ENCODE measurements at regions not wholly inside any gene's neighbourhood (a gene's known extent, or its start where the extent isn't known, plus 50 kb on each side); places are given as distances from the start of the nearest gene placed in this dataset.

DNA sequence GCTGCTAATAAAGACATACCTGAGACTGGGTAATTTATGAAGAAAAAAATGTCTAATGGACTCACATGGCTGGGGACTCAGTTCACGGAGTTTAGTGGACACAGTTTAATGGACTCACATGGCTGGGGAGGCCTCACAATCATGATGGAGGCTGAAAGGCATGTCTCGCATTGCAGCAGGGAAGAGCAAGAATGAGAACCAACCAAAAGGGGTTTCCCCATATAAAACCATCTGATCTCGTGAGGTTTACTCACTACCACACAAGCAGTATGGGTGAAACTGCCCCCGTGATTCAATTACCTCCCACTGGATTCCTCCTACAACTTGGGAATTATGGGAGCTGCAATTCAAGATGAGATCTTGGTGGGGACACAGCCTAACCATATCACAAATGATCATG is 1181.2 kb downstream of the PCDH9 start:
- TF ChIP-seq CTCF (conservative IDR thresholded peaks at IDR 0.05) (no peak), ZFX (IDR thresholded peaks at IDR 0.05) (no peak)

All from C4-2B (cell line).